ENCODE measurements at regions not wholly inside any gene's neighbourhood (a gene's known extent, or its start where the extent isn't known, plus 50 kb on each side); places are given as distances from the start of the nearest gene placed in this dataset.

- Histone ChIP-seq H3K36me3 (no peaks in the 10 kb centered on the region), H3K27me3 (no peaks in the 10 kb centered on the region), H3K4me1 (no peaks in the 10 kb centered on the region), H3K4me3 (no peak overlapping the region), H3K27ac (no peak overlapping the region), H3K9me3 (no peaks in the 10 kb centered on the region)
- DNase-seq: no peak
- 64% methylated on average over 2 of the region's 2 CpGs for WGBS (ENCODE audit: insufficient coverage, low coverage, low lambda C conversion rate, missing lambda C conversion rate)
- intact Hi-C loops (cut with DNase I): no loop called here
- no peak for TF ChIP-seq CTCF (IDR thresholded peaks at IDR 0.05)
- TF ChIP-seq POLR2A (IDR thresholded peaks at IDR 0.05): no peak
- no peak for ATAC-seq
Observed at GRCh38 chr5:163772644-163773043, 267.2 kb downstream of the MAT2B start.

- DNase-seq: no peak
- H3K27ac ChIP-seq: no peak overlapping the region
- TF ChIP-seq POLR2A (IDR thresholded peaks at IDR 0.05) (no peak), CTCF (IDR thresholded peaks at IDR 0.05) (no peak)
- H3K4me3 ChIP-seq: no peak overlapping the region
- no peaks in the 10 kb centered on the region for H3K36me3 ChIP-seq
- WGBS (ENCODE audit: insufficient coverage, low coverage, low lambda C conversion rate, missing lambda C conversion rate): 64% methylated on average over 4 of the region's 6 CpGs
- H3K27me3 ChIP-seq: no peaks in the 10 kb centered on the region
- intact Hi-C loops (cut with DNase I): no loop called here
- no peak for ATAC-seq
- no peaks in the 10 kb centered on the region for H3K9me3 ChIP-seq
- H3K4me1 ChIP-seq: no peaks in the 10 kb centered on the region
Observed at GRCh38 chr5:163773226-163773625, 267.8 kb downstream of the MAT2B start.

GRCh38 chr5:163789870-163790269, 284.5 kb downstream of the MAT2B start:
- Histone ChIP-seq H3K4me3 (no peak overlapping the region), H3K9me3 (no peaks in the 10 kb centered on the region), H3K4me1 (no peaks in the 10 kb centered on the region), H3K36me3 (no peaks in the 10 kb centered on the region), H3K27ac (no peak overlapping the region), H3K27me3 (no peaks in the 10 kb centered on the region)
- WGBS (ENCODE audit: insufficient coverage, low coverage, low lambda C conversion rate, missing lambda C conversion rate): 49% methylated on average over 3 of the region's 3 CpGs
- no peak for DNase-seq
- TF ChIP-seq CTCF (IDR thresholded peaks at IDR 0.05) (no peak), POLR2A (IDR thresholded peaks at IDR 0.05) (no peak)
- no peak for ATAC-seq
- intact Hi-C loops (cut with DNase I): no loop called here

- intact Hi-C loops (cut with DNase I): no loop called here
- no peaks in the 10 kb centered on the region for H3K4me1 ChIP-seq
- 71% methylated on average over 2 of the region's 2 CpGs for WGBS (ENCODE audit: insufficient coverage, low coverage, low lambda C conversion rate, missing lambda C conversion rate)
- ATAC-seq (no peak), DNase-seq (no peak)
- TF ChIP-seq CTCF (IDR thresholded peaks at IDR 0.05) (no peak), POLR2A (IDR thresholded peaks at IDR 0.05) (no peak)
- H3K4me3 ChIP-seq: no peak overlapping the region
- no peaks in the 10 kb centered on the region for H3K36me3 ChIP-seq
- no peaks in the 10 kb centered on the region for H3K9me3 ChIP-seq
- no peaks in the 10 kb centered on the region for H3K27me3 ChIP-seq
- no peak overlapping the region for H3K27ac ChIP-seq
Observed at GRCh38 chr5:163790497-163790896, 285.1 kb downstream of the MAT2B start.

- no peaks in the 10 kb centered on the region for H3K27me3 ChIP-seq
- TF ChIP-seq POLR2A (IDR thresholded peaks at IDR 0.05) (no peak), CTCF (IDR thresholded peaks at IDR 0.05) (no peak)
- ATAC-seq (no peak), DNase-seq (no peak)
- H3K9me3 ChIP-seq: no peaks in the 10 kb centered on the region
- no peak overlapping the region for H3K4me3 ChIP-seq
- H3K27ac ChIP-seq: no peak overlapping the region
- H3K4me1 ChIP-seq: no peaks in the 10 kb centered on the region
- intact Hi-C loops (cut with DNase I): no loop called here
- no peaks in the 10 kb centered on the region for H3K36me3 ChIP-seq
- 66% methylated on average over 2 of the region's 2 CpGs for WGBS (ENCODE audit: insufficient coverage, low coverage, low lambda C conversion rate, missing lambda C conversion rate)
Observed at GRCh38 chr5:163794993-163795392, 289.6 kb downstream of the MAT2B start.
